ENCODE measurements at regions not wholly inside any gene's neighbourhood (a gene's known extent, or its start where the extent isn't known, plus 50 kb on each side); places are given as distances from the start of the nearest gene placed in this dataset.

DNA sequence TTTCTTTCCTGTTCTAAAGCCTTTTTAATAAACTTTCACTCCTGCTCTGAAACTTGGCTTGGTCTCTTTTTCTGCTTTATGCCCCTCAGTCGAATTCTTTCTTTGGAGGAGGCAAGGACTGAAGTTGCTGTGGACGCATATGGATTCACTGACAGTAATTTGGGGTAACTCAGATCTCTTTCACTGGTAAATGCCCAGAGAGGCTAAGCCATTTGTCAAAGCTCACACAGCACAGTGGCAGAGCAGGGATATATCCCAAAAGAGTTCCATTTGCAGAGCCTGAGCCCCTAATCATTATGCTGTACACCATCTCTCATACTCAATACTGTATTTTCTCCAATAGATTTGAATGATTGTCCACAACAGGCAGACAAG is 72.3 kb upstream of the GALNT15 start:
- DNase-seq = no peak
- TF ChIP-seq POLR2A (IDR thresholded peaks at IDR 0.05) = no peak
- TF ChIP-seq, protein P1, sequence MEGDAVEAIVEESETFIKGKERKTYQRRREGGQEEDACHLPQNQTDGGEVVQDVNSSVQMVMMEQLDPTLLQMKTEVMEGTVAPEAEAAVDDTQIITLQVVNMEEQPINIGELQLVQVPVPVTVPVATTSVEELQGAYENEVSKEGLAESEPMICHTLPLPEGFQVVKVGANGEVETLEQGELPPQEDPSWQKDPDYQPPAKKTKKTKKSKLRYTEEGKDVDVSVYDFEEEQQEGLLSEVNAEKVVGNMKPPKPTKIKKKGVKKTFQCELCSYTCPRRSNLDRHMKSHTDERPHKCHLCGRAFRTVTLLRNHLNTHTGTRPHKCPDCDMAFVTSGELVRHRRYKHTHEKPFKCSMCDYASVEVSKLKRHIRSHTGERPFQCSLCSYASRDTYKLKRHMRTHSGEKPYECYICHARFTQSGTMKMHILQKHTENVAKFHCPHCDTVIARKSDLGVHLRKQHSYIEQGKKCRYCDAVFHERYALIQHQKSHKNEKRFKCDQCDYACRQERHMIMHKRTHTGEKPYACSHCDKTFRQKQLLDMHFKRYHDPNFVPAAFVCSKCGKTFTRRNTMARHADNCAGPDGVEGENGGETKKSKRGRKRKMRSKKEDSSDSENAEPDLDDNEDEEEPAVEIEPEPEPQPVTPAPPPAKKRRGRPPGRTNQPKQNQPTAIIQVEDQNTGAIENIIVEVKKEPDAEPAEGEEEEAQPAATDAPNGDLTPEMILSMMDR (IDR thresholded peaks at IDR 0.05) = no peak
- Histone ChIP-seq H3K36me3 (ENCODE audit: low read depth, missing control alignments) (no peaks in the 10 kb centered on the region), H3K9me3 (no peaks in the 10 kb centered on the region), H3K4me1 (no peaks in the 10 kb centered on the region), H3K27ac (no peak overlapping the region), H3K27me3 (no peaks in the 10 kb centered on the region), H3K4me3 (no peak overlapping the region)
- intact Hi-C loops (cut with DNase I; ENCODE audit: low total_unique reads) = no loop called here
- 86 to 97% methylated on average over 2 of the region's 2 CpGs for WGBS, 2 donors

DNA sequence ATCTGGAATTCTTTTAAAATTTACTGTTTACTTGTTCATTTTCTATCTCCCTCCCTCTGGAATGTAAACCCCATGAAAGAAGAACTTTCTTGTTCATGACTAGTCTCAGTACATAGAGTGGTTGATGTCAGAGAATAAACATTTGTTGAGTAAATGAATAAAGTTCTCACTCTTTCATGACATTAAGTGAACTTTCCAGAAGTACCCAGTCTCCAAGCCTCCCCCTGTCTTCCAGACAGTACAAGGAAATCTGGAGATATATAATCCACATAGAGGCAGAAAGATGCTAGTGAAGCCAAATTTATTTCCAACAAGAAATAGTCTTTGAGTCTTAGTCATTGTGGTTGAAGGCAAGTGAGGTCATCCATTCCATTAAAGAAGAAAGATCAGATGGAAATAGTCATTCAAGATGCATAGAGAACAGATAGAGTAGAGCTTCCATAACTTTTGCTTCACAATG is 71.5 kb upstream of the GALNT15 start:
- H3K4me3 ChIP-seq = no peak overlapping the region
- intact Hi-C loops (cut with DNase I; ENCODE audit: low total_unique reads) = no loop called here
- no peak overlapping the region for H3K27ac ChIP-seq
- H3K36me3 ChIP-seq (ENCODE audit: low read depth, missing control alignments) = no peaks in the 10 kb centered on the region
- no peak for DNase-seq
- no peak for TF ChIP-seq POLR2A (IDR thresholded peaks at IDR 0.05)
- TF ChIP-seq, protein P1 (IDR thresholded peaks at IDR 0.05) = no peak
- no peaks in the 10 kb centered on the region for H3K4me1 ChIP-seq
- H3K9me3 ChIP-seq = no peaks in the 10 kb centered on the region
- H3K27me3 ChIP-seq = no peaks in the 10 kb centered on the region

DNA sequence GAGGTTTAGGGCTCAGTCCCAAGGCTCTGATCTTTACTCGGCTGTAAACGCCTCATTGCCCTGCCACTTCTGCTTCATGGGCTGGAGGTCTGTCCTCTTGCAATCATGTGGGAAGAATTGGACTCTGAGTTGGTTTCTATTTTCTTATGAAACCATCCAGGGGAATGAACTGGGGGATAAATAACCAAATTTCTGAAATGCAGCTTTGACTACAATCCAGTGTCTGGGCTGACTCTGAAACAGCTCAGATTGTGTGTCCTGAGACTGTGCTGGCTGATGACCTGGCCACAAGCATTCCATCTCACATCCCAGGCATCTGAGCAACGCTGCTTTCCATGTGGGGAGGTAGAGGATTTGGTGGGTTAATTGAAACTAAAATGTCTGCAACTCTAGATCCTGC is 71.0 kb upstream of the GALNT15 start:
- H3K9me3 ChIP-seq = no peaks in the 10 kb centered on the region
- H3K27me3 ChIP-seq = no peaks in the 10 kb centered on the region
- no peak for TF ChIP-seq POLR2A (IDR thresholded peaks at IDR 0.05)
- TF ChIP-seq, protein P1 (IDR thresholded peaks at IDR 0.05) = no peak
- DNase-seq = no peak
- no peak overlapping the region for H3K4me3 ChIP-seq
- no peak overlapping the region for H3K27ac ChIP-seq
- H3K36me3 ChIP-seq (ENCODE audit: low read depth, missing control alignments) = no peaks in the 10 kb centered on the region
- intact Hi-C loops (cut with DNase I; ENCODE audit: low total_unique reads) = no loop called here
- no peaks in the 10 kb centered on the region for H3K4me1 ChIP-seq
- 76 to 82% methylated on average over 3 of the region's 3 CpGs for WGBS, 2 donors

DNA sequence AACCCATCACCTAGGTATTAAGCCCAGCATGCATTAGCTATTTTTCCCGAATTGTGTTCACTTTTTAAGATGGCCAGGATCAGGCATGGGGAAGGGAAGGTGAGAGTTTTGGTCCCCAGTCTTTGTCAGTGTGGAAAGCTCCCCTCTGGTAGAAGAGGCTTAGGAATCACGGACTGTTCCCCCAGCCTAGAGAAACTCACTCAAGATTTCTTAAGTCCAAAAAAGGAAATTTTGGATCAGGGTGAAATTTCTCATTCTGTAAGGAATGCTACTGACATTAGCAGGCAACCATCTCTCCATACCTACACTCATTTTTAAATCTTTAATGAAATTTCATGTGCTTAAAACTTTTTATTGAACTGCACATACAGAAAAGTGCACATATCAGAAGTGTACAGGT is 70.3 kb upstream of the GALNT15 start:
- intact Hi-C loops (cut with DNase I; ENCODE audit: low total_unique reads) = no loop called here
- H3K27me3 ChIP-seq = no peaks in the 10 kb centered on the region
- no peaks in the 10 kb centered on the region for H3K36me3 ChIP-seq (ENCODE audit: low read depth, missing control alignments)
- 70 to 76% methylated on average over 2 of the region's 2 CpGs for WGBS, 2 donors
- DNase-seq = no peak
- TF ChIP-seq, protein P1 (IDR thresholded peaks at IDR 0.05) = no peak
- no peak for TF ChIP-seq POLR2A (IDR thresholded peaks at IDR 0.05)
- no peaks in the 10 kb centered on the region for H3K9me3 ChIP-seq
- H3K27ac ChIP-seq = no peak overlapping the region
- no peak overlapping the region for H3K4me3 ChIP-seq
- no peaks in the 10 kb centered on the region for H3K4me1 ChIP-seq

DNA sequence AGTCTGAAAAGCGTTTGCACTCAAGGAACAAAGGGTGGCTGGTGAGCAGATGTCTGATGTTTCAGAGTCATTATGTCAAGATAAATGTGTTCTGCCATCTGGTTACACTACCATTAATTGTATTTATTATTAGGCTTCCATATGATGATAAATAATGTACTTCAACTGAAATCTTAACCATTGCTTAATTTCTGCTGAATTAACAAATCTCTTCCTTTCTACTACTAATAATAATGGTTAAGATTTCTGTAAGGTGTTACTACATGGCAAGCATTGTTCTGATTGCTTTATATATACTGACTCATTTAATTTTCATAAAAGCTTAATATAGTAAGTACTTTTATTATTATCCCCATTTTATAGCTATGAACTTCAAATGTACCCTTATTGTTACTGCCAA is 68.4 kb upstream of the GALNT15 start:
- no peaks in the 10 kb centered on the region for H3K27me3 ChIP-seq
- 79 to 89% methylated on average over 1 of the region's 1 CpG for WGBS, 2 donors

More for the DNA sequence above, 68.4 kb upstream of the GALNT15 start:
- no peak for DNase-seq
- TF ChIP-seq, protein P1 (IDR thresholded peaks at IDR 0.05) = no peak
- TF ChIP-seq POLR2A (IDR thresholded peaks at IDR 0.05) = no peak
- Histone ChIP-seq H3K27ac (no peak overlapping the region), H3K36me3 (ENCODE audit: low read depth, missing control alignments) (no peaks in the 10 kb centered on the region), H3K4me3 (no peak overlapping the region), H3K9me3 (no peaks in the 10 kb centered on the region), H3K4me1 (no peaks in the 10 kb centered on the region)
- intact Hi-C loops (cut with DNase I; ENCODE audit: low total_unique reads) = no loop called here
